ENCODE measurements at regions not wholly inside any gene's neighbourhood (a gene's known extent, or its start where the extent isn't known, plus 50 kb on each side); places are given as distances from the start of the nearest gene placed in this dataset.

DNA sequence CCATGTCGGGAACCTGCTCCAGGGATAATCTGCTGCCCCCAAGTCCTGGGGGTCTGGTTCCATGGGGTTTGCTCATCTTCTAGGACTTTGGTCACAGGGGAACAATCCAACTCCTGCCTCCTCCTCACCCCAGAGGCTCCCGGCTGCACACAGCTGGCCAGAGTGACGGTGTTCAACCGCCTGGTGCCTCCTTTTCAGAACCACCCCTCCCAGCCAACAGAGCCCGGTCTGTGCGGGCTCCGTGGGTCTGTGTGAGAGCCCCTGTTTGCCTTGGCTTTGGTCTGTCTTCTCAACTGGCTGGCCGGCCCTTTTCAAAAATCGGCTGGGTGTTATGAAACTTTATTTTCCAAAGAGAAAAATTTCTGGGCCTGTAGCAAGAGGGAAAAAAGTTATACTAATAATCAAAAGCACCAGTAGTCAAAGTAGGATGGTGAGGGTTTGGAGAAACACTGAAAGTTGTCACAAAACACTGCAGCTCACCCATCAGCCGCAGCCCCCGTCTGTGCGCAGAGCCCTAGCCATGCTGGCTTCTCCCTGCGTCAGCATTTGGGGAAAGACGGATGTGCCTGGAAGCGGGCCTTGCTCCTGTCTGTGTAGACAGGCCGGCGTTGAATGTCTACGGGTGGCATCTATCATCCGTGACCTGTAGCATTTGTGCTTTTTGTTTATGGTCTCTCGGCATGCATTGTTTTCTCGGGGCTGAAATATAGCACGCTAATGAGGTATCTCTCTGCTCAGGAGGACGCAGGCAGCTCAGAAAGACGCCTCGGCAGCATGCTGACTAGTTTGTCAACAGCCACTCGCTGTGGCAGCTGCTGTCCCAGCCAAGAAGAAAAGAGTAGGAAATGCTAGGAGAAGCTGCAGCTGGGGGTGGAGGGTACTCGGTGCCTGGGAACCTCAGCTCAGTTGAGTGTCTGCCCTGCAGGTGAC, 138.6 kb downstream of the GLI2 start:
- H3K36me3 Mint-ChIP-seq = no peaks in the 10 kb centered on the region
- H3K9me3 Mint-ChIP-seq = no peaks in the 10 kb centered on the region
- no peaks in the 10 kb centered on the region for H3K27me3 Mint-ChIP-seq (ENCODE audit: low read depth)
- peaks cover 20% of the 10 kb centered on the region for H3K4me1 Mint-ChIP-seq
- no peak for DNase-seq (ENCODE audit: low spot score in 2 of 2, unreplicated experiment in 2 of 2)
- TF ChIP-seq, protein P1, sequence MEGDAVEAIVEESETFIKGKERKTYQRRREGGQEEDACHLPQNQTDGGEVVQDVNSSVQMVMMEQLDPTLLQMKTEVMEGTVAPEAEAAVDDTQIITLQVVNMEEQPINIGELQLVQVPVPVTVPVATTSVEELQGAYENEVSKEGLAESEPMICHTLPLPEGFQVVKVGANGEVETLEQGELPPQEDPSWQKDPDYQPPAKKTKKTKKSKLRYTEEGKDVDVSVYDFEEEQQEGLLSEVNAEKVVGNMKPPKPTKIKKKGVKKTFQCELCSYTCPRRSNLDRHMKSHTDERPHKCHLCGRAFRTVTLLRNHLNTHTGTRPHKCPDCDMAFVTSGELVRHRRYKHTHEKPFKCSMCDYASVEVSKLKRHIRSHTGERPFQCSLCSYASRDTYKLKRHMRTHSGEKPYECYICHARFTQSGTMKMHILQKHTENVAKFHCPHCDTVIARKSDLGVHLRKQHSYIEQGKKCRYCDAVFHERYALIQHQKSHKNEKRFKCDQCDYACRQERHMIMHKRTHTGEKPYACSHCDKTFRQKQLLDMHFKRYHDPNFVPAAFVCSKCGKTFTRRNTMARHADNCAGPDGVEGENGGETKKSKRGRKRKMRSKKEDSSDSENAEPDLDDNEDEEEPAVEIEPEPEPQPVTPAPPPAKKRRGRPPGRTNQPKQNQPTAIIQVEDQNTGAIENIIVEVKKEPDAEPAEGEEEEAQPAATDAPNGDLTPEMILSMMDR (IDR thresholded peaks at IDR 0.05; ENCODE audit: unreplicated experiment) = no peak
- no peak overlapping the region for H3K4me3 Mint-ChIP-seq
- no peak overlapping the region for H3K27ac Mint-ChIP-seq

DNA sequence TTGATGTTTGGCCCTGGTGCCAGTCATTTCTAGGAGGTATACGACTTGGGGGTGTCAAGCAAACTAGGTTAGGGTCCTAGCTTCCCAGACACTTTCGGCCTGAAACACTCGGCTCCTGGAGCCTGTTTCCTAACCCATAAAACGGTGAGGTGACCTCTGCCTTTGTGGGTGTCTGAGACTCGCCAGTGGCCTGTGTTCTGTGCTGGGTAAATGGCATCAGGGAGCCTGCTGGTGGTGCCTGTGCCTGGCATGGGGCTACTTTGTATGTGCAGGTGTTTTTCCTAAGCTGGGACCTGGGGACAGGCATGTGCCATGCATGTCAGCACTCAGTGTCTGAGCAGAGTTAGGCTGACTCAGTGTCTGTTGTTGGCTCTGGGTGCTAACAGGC, 139.2 kb downstream of the GLI2 start:
- no peak for DNase-seq (ENCODE audit: low spot score in 2 of 2, unreplicated experiment in 2 of 2)
- no peak overlapping the region for H3K27ac Mint-ChIP-seq
- no peaks in the 10 kb centered on the region for H3K27me3 Mint-ChIP-seq (ENCODE audit: low read depth)
- no peaks in the 10 kb centered on the region for H3K36me3 Mint-ChIP-seq
- TF ChIP-seq, protein P1 (IDR thresholded peaks at IDR 0.05; ENCODE audit: unreplicated experiment) = no peak
- H3K4me3 Mint-ChIP-seq = no peak overlapping the region
- H3K4me1 Mint-ChIP-seq = peaks cover 21% of the 10 kb centered on the region
- H3K9me3 Mint-ChIP-seq = no peaks in the 10 kb centered on the region

DNA sequence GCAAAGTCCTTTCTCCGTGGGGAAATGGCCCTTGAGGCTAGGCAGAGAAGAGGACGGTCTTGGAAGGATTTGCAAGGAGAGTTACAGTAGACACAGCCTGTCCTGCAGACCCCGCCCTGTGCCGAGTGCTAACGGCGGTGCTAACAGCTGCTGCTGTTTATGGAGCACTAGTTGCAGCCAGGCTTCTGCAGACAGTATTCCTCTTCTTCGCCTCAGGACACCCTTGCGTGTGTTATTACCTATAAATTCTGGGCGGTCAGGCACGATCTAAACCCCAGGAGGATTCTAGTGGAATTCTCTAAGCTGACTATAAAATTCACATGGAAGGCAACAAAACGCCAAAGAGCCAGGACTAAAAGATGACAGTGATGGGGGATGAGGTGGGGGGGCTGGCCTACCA, 139.8 kb downstream of the GLI2 start:
- TF ChIP-seq, protein P1 (IDR thresholded peaks at IDR 0.05; ENCODE audit: unreplicated experiment) = no peak
- H3K4me3 Mint-ChIP-seq = no peak overlapping the region
- no peaks in the 10 kb centered on the region for H3K27me3 Mint-ChIP-seq (ENCODE audit: low read depth)
- no peaks in the 10 kb centered on the region for H3K9me3 Mint-ChIP-seq
- H3K27ac Mint-ChIP-seq = no peak overlapping the region
- H3K36me3 Mint-ChIP-seq = no peaks in the 10 kb centered on the region
- DNase-seq (ENCODE audit: low spot score in 2 of 2, unreplicated experiment in 2 of 2) = no peak
- peaks cover 26% of the 10 kb centered on the region for H3K4me1 Mint-ChIP-seq

DNA sequence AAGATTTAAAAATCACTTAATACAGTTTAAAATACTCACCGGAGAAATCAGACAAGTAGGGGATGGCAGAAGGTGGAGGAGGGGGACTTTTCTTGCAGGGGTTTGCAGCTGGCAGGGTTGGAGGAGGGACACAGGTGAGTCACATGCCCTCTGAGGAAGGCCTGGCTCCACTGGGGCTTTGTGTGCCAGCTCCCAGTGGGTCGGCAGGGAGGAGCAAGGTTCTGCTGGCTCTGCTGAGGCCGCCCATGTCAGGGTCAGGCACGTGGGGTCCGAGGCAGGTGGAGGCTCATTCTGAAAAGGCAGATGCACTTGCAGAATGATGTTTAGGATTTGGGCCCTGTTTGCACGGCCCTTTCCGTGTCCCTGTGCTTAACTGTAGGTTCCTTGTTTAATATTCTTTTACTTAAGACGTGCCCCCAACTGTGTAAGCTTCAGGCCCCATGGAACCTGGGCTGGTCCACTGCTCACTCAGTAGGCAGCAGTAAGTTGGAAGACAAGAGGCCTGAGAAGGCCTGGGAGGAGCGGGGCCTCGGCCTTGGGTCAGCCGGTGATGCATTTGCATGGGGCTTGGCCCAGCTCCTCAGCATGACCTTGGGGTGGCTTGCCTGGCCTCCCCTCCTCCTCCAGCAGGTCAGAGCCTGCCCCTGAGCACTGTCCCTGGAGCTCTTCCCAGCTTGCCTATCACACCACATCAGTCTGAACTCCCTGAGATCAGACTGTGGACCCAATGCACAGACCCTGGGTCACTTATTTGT, 141.0 kb downstream of the GLI2 start:
- H3K4me3 Mint-ChIP-seq = no peak overlapping the region
- H3K4me1 Mint-ChIP-seq = peaks cover 27% of the 10 kb centered on the region
- no peak overlapping the region for H3K27ac Mint-ChIP-seq
- TF ChIP-seq, protein P1 (IDR thresholded peaks at IDR 0.05; ENCODE audit: unreplicated experiment) = no peak
- no peaks in the 10 kb centered on the region for H3K9me3 Mint-ChIP-seq
- no peaks in the 10 kb centered on the region for H3K36me3 Mint-ChIP-seq
- no peaks in the 10 kb centered on the region for H3K27me3 Mint-ChIP-seq (ENCODE audit: low read depth)
- DNase-seq (ENCODE audit: low spot score in 2 of 2, unreplicated experiment in 2 of 2) = no peak

DNA sequence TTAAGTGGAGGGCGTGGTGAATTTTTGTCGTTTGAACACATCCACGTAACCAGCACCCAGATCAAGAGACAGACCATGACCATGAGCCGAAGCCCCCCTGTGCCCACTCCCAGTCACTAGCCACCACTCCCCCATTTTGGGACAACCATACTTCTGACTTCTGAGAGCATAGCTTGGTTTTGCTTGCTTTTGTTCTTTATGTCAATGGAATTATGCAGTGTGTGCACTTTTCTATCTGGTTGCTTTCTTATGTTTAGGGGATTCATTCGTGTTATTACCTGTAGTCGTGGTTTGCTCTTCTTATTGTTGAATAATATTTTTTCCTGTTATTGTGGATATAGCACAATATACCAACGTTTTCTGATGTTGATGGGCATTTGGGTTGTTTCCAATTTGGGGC, 141.7 kb downstream of the GLI2 start:
- Mint-ChIP-seq H3K27me3 (ENCODE audit: low read depth) (no peaks in the 10 kb centered on the region), H3K4me1 (peaks cover 31% of the 10 kb centered on the region), H3K9me3 (no peaks in the 10 kb centered on the region)

More for the DNA sequence above, 141.7 kb downstream of the GLI2 start:
- Mint-ChIP-seq H3K36me3 (no peaks in the 10 kb centered on the region), H3K4me3 (no peak overlapping the region), H3K27ac (no peak overlapping the region)
- TF ChIP-seq, protein P1 (IDR thresholded peaks at IDR 0.05; ENCODE audit: unreplicated experiment) = no peak
- DNase-seq (ENCODE audit: low spot score in 2 of 2, unreplicated experiment in 2 of 2) = no peak
